Midbrain (tissue), 1 donor: ENCODE measurements at regions not wholly inside any gene's neighbourhood (a gene's known extent, or its start where the extent isn't known, plus 50 kb on each side); places are given as distances from the start of the nearest gene placed in this dataset.

Experiments
- DNase-seq: peaks from one replicate; lab custom pipeline; 2025; lab: John Stamatoyannopoulos, UW

- DNase-seq = no peak
These were observed 488.5 kb upstream of the MDFIC2 start for GRCh38 chr3:70800951-70801350.

DNA sequence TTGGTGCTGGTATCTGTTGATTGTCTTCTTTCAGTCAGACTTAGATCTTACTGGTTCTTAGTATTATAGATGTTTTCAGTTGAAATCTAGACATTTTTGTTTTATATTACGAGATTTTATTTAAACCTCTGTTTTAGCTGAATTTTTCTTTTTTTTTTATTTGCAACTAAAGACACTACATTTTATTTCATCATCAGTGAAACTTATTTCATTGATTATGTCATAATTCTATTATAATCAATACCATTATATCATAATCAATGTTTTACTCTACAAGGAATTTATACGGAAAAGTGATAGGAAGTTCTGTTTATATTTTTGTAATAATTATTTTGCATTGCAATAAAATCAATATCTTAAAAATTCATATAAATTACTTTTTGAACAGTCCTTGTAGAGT, 477.4 kb upstream of the MDFIC2 start:
- DNase-seq = no peak

- DNase-seq = no peak
These were observed 468.4 kb upstream of the MDFIC2 start for GRCh38 chr3:70780790-70781189.

GRCh38 chr3:70779296-70779695, 466.9 kb upstream of the MDFIC2 start:
- DNase-seq = no peak

GRCh38 chr3:70776081-70776480, 463.6 kb upstream of the MDFIC2 start:
- no peak for DNase-seq

DNA sequence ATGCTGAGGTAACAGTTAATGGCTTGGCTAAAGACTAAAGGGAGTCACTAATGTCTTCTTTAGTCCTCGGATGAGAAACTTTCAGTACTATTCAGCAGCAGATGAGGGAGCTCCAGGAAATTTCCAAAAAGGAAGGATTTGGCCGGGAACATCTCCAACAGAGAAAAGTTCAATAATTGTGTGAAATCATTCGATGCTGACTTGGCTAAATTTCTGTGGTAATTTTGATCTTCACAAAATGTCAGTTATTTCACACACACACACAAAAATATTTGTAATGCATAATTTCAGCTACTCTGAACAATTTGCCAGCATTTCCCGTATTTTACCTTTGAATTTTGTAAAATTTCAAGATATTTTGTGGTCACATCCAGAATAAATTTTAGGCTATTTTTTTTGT, 462.8 kb upstream of the MDFIC2 start:
- DNase-seq = no peak

- no peak for DNase-seq
These were observed 462.2 kb upstream of the MDFIC2 start for GRCh38 chr3:70774641-70775040.

DNA sequence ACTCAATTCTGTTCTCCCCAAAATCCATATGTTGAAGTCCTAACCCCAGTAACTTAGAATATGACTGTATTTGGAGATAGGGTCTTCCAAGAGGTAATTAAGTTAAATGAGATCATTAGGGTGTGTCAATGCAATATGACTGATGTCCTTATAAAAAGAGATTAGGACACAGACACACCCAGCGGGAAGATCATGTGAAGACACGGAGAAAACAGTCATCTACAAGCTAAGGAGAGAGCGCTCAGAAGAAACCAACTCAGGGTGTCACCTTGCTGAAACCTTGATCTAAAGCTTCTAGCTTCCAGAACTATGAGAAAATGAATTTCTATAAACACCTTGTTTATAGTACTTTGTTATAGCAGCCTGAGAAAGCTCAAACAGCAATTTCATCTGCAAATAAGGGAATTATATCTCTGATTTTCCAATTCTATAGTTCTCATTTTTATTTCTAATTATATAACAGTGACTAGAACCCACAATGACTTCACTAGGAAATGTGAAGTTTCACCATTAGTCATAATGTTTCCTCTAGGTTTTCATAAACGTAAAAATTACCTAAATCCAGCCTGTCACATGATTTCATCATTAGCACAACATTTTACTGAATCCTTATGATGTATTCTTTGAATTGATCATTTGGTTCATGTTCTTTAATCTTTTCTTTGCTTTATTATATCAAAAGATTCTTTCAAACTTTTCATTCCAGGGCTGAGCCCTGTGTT, 459.1 kb upstream of the MDFIC2 start:
- no peak for DNase-seq

- DNase-seq = no peak
These were observed 458.2 kb upstream of the MDFIC2 start for GRCh38 chr3:70770650-70771049.

DNA sequence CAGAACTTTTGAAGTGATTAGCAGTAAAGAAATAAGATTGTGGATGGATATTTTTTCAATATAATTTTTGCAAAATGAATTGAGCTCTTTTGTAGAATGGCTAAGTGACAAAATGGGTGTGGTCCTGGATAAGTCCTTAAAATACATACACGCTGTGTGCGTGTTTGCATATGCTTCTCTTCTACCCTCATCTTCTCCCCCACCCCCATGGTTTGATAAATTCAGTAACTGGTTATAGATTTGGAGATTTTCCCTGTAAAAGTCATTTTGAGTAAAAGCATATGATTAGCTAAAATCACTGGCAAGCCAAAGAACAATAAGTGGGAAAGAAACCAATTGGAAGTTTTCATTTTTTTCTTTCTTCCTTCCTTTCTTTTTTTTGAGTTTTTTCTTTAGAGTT, 453.9 kb upstream of the MDFIC2 start:
- no peak for DNase-seq

DNA sequence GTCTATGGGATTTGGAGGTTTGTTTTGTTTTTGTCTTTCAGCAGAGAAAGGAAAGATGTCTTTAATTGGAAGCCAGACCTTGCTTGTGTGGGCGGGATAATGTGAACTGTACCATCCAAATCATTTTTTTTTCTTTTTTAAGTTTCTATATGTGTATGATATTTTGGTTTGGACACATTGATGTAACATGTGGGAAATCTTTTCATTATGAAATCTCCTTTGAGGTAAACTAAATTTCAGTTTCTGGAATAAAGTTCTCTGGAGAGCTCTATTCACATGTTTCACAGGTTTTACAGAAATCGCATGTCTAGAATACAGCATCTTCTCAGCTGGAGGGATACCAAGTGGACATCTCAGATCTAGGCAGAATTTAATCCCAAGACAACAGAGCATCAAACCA, 451.5 kb upstream of the MDFIC2 start:
- DNase-seq = no peak

DNA sequence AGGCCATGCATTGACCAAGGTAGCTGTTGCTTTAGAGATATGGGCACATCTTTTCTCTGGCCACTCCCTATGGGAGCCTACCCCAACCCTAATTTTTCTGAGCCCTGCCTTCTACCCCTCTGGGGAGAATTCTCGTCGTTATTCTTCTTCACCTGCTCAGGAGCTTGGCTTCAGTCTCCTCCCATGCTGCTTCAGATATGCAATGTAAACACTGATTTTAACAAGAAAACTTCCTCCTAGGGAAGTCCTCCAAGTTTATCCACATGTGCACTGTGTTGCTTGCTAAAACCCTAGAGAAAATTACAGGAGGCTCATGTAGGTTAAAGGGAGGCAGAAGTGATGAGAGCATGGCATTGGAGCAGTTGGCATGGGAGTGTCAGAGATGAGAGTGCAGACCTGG, 445.2 kb upstream of the MDFIC2 start:
- DNase-seq = no peak

- DNase-seq = no peak
These were observed 443.1 kb upstream of the MDFIC2 start for GRCh38 chr3:70755526-70755925.

DNA sequence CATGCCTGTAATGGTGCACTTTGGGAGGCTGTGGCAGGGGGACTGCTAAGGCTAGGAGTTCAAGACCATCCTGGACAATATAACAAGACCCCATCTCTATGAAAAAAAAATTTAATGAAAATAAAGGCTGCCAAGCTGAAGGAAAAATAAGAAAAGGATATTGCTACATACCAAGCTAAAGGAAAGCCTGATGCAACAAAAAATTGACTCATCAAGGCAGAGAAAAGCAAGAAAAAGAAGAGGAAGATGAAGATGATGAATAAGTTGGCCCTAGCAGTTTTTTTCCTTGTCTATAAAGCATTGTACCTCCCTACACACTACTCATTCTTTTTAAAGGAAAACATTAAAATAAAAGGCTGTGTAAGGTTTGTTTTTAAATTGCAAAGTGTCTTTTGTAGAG, 441.9 kb upstream of the MDFIC2 start:
- DNase-seq = no peak

DNA sequence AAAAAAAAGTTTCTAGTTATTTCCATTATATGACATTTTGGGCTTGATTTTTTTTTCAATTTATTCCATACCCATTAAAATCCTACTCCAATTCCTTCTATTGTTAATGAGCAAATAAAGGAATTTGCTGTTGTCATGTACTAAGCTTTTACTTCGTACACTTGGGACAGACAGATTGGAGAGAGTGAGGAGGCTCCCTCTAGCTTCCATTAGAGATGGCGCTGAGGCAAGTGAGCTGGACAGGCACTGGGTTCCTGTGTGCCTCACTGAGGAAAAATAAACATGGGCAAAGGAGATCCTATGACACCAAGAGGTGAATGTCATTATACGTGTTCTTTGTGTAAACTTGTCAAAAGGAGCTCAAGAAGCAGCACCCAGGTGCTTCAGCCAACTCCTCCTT, 441.1 kb upstream of the MDFIC2 start:
- DNase-seq = no peak

DNA sequence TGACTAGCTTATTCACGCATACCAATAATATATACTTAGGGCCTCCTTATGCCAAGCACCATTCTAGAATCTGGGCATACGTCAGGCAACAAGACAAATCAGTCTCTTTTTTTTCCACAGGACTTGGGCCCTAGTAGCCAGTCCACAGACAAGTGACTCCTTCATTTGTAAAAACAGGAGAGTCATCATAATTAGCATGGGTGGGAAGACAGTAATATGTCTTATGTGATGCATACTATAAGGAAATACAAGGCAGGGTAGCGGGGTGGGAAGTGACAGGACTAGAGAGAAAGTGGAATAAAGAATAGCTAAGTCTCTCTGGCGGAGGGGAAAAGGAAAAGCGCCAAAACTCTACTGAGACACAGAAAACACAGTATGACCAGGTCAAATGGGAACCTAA, 439.6 kb upstream of the MDFIC2 start:
- DNase-seq = no peak

DNA sequence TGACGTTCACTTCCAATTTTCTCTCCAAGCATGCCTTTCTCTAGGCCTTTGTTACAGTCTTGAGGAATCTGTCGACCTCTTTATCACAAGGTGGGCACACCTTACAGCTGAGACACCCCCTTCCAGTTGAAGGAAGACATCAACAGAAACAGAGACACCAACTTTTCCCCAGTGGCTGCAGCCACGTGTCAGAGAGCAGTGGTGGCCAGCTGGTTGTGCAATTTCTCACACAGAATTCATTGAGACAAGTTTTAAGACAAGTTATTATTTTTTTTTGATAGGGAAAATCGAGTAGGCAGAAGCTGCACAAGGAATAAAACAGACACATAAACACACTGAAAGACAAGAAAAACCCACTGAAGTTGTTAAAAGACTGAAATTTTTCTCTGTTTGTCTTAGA, 436.7 kb upstream of the MDFIC2 start:
- DNase-seq = no peak

- DNase-seq = no peak
These were observed 436.2 kb upstream of the MDFIC2 start for GRCh38 chr3:70748593-70748992.

- DNase-seq = no peak
These were observed 435.4 kb upstream of the MDFIC2 start for GRCh38 chr3:70747847-70748246.

GRCh38 chr3:70744536-70744935, 432.1 kb upstream of the MDFIC2 start:
- DNase-seq = no peak

GRCh38 chr3:70743754-70744153, 431.3 kb upstream of the MDFIC2 start:
- DNase-seq = no peak

- no peak for DNase-seq
These were observed 429.6 kb upstream of the MDFIC2 start for GRCh38 chr3:70742081-70742480.

DNA sequence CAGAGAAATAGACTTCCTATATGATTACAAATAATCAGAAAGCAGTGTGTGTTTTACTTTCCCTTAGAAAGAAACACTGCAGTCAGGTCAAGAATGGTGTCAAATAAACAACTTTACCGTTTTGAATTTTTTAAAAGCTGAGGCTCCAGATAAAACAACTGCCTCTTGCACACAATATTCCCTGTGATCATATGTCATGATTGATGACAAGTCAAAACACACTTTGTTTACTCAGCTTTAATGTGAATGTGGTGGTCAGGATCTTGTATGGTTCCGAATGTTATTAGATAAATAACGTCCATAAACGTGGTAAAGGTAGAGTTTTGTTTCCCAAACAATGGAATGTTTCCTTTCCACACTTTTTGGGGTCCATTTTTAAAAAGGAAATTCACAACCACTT, 428.4 kb upstream of the MDFIC2 start:
- DNase-seq = no peak

GRCh38 chr3:70740071-70740470, 427.6 kb upstream of the MDFIC2 start:
- no peak for DNase-seq

GRCh38 chr3:70738291-70738681, 425.8 kb upstream of the MDFIC2 start:
- DNase-seq = no peak
